Esophagus squamous epithelium (tissue), 5 donors: ENCODE measurements at regions not wholly inside any gene's neighbourhood (a gene's known extent, or its start where the extent isn't known, plus 50 kb on each side); places are given as distances from the start of the nearest gene placed in this dataset.

Source experiments
- DNase-seq: peaks from one replicate; lab custom pipeline; 2025; lab: John Stamatoyannopoulos, UW
- H3K27ac ChIP-seq, 4 donors: fragments of 200-600 bp; sonication (generic); one replicate each; pipeline ENCODE4 v1.5.1; 2016 to 2019; ENCODE audit warnings: mild to moderate bottlenecking in 1 of 4
- H3K27me3 ChIP-seq, 4 donors: fragments of 200-600 bp; sonication (generic); 1 replicate in 3 of 4; 2 replicates in 1 of 4; pipeline versions ENCODE4 v1.5.1 to v1.6.0; 2017 to 2021; ENCODE audit warnings: antibody characterized with exemption in 1 of 4
- H3K36me3 ChIP-seq, 3 donors: fragments of 200-600 bp; sonication (generic); one replicate each; pipeline ENCODE4 v1.5.1; 2016 to 2019
- H3K4me1 ChIP-seq, 3 donors: fragments of 200-600 bp; sonication (generic); one replicate each; pipeline ENCODE4 v1.5.1; 2017 to 2019
- H3K4me3 ChIP-seq, 4 donors: fragments of 200-600 bp; sonication (generic); 1 replicate in 3 of 4; 2 replicates in 1 of 4; pipeline ENCODE4 v1.5.1; 2016 to 2019; ENCODE audit warnings: mild to moderate bottlenecking in 2 of 4, moderate library complexity in 1 of 4
- H3K9me3 ChIP-seq, 3 donors: fragments of 200-600 bp; sonication (generic); one replicate each; pipeline ENCODE4 v1.5.1; 2016 to 2019
- POLR2A ChIP-seq, 4 donors: fragments of 450-650 bp; IDR thresholded peaks; one replicate each; pipeline ENCODE4 v1.6.1; 2017; ENCODE audit warnings: antibody characterized with exemption in 4 of 4, mild to moderate bottlenecking in 4 of 4, moderate library complexity in 3 of 4
- WGBS, 2 donors: methylation state at CpG; one replicate each; pipeline ENCODE4 v1.1.5; 2018; 5-methylcytosine and 5-hydroxymethylcytosine counted together
- intact Hi-C: fragments of 100-400 bp; cut with DNase I; formaldehyde crosslinking; loops from one replicate; pipeline ENCODE4 v1.15.0; 2022
- TF ChIP-seq, protein P1 (sequence below), 6 experiments: fragments of 450-650 bp in 4 of 6; fragments of 200-600 bp in 2 of 6; sonication (generic) in 2 of 6; IDR thresholded peaks; one replicate each; pipeline ENCODE4 v1.5.1; 2016 to 2019; ENCODE audit warnings: antibody characterized with exemption in 6 of 6, mild to moderate bottlenecking in 4 of 6, moderate library complexity in 4 of 6
- donor health status: DM: yes; HTN: yes; CAD: no.

DNA sequence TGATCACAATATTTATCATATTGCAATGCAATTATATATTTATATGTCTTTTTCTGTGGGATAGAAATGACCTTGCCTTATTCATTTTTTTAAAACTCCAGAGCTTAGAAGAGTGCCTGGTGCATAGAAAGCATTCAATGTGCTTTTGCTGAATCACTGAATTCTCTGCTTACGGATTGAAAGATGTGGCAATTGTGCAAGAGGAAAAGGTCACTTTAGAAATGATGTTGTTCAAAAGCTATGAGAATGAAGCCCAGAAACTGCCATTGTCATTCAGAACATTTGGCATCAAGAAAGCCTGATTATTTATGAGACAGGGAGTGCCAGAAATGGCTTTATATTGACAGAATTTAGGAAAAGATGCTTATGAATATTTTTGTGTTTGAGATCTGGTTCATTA is 678.6 kb upstream of the CDH2 start:
- WGBS, 2 donors = 20 to 41% methylated on average over 1 of the region's 1 CpG
- no peaks in the 10 kb centered on the region for H3K36me3 ChIP-seq
- no peaks in the 10 kb centered on the region for H3K27me3 ChIP-seq
- no peak overlapping the region for H3K27ac ChIP-seq
- TF ChIP-seq, protein P1, sequence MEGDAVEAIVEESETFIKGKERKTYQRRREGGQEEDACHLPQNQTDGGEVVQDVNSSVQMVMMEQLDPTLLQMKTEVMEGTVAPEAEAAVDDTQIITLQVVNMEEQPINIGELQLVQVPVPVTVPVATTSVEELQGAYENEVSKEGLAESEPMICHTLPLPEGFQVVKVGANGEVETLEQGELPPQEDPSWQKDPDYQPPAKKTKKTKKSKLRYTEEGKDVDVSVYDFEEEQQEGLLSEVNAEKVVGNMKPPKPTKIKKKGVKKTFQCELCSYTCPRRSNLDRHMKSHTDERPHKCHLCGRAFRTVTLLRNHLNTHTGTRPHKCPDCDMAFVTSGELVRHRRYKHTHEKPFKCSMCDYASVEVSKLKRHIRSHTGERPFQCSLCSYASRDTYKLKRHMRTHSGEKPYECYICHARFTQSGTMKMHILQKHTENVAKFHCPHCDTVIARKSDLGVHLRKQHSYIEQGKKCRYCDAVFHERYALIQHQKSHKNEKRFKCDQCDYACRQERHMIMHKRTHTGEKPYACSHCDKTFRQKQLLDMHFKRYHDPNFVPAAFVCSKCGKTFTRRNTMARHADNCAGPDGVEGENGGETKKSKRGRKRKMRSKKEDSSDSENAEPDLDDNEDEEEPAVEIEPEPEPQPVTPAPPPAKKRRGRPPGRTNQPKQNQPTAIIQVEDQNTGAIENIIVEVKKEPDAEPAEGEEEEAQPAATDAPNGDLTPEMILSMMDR (IDR thresholded peaks at IDR 0.05) = no peak
- no peak for TF ChIP-seq POLR2A (IDR thresholded peaks at IDR 0.05)
- no peaks in the 10 kb centered on the region for H3K9me3 ChIP-seq
- H3K4me1 ChIP-seq = no peaks in the 10 kb centered on the region
- intact Hi-C loops = no loop called here
- DNase-seq = no peak
- no peak overlapping the region for H3K4me3 ChIP-seq

DNA sequence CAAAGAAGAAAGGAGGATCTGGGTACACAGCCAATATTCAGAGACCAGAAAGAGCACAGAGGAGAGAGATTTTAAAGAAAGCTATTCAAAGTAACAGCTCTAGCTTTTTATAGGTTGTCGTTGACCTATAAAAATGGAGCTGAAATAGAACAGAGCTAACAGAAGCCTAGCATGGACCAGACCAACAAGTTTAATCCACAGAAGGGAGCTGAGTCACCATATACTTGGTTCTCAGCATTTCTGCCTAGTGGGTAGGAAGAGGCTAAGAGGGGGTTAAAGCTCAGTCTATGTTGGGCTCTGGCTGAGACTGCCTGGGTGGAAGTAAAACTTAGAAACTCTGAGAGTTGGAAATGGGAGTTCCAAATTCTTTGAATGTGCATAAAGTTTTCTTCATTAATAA is 678.0 kb upstream of the CDH2 start:
- WGBS, 2 donors = 35 to 44% methylated on average over 1 of the region's 1 CpG
- no peaks in the 10 kb centered on the region for H3K36me3 ChIP-seq
- DNase-seq = no peak
- H3K27me3 ChIP-seq = no peaks in the 10 kb centered on the region
- H3K4me3 ChIP-seq = no peak overlapping the region
- no peaks in the 10 kb centered on the region for H3K9me3 ChIP-seq
- H3K27ac ChIP-seq = no peak overlapping the region
- intact Hi-C loops = no loop called here
- H3K4me1 ChIP-seq = no peaks in the 10 kb centered on the region
- TF ChIP-seq, protein P1 (IDR thresholded peaks at IDR 0.05) = no peak
- TF ChIP-seq POLR2A (IDR thresholded peaks at IDR 0.05) = no peak

DNA sequence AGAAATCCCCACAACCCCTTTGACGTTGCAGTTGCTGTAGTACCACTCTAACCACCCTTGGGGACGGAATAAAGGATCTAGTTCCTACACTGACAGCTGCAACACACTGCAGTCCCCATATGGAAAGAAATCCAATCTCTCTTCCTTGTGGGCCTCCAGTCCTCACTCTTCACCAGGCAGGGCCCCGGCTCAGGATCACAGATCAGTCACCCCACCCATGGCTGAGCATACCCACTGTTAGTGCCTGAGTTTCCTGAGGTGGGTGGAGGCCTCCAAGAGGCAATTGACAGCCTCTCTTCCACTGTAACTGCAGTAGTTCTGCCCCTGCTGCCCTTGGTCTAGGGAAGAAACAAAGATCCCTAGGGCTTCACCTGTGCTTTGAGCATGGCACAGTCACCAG is 670.0 kb upstream of the CDH2 start:
- DNase-seq = no peak
- intact Hi-C loops = no loop called here
- TF ChIP-seq, protein P1 (IDR thresholded peaks at IDR 0.05) = no peak
- no peak for TF ChIP-seq POLR2A (IDR thresholded peaks at IDR 0.05)
- 59 to 60% methylated on average over 2 to 3 of the region's 3 CpGs for WGBS, 2 donors
- Histone ChIP-seq H3K4me1 (no peaks in the 10 kb centered on the region), H3K36me3 (no peaks in the 10 kb centered on the region), H3K4me3 (no peak overlapping the region), H3K27me3 (no peaks in the 10 kb centered on the region), H3K27ac (no peak overlapping the region), H3K9me3 (no peaks in the 10 kb centered on the region)

DNA sequence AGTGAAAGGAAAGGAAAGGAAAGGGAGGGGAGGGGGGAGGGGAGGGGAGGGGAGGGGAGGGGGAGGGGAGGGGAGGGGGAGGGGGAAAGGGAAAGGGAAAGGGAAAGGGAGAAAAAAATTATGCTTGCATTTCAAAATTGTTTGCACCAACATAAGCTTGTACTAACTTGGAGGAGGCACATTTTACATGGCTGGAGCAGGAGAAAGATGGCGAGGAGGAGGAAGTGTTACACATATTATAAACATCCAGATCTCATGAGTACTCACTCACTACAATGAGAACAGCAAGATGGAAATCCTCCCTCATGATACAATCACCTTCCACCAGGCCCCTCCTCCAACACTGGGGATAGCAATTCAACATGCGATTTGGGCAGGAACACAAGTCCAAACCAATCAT is 660.2 kb upstream of the CDH2 start:
- Histone ChIP-seq H3K27ac (no peak overlapping the region), H3K4me3 (no peak overlapping the region), H3K36me3 (no peaks in the 10 kb centered on the region), H3K4me1 (no peaks in the 10 kb centered on the region), H3K27me3 (no peaks in the 10 kb centered on the region), H3K9me3 (no peaks in the 10 kb centered on the region)
- no peak for DNase-seq
- TF ChIP-seq POLR2A (IDR thresholded peaks at IDR 0.05) = no peak
- TF ChIP-seq, protein P1 (IDR thresholded peaks at IDR 0.05) = no peak
- intact Hi-C loops = no loop called here
- WGBS, 2 donors = 48 to 71% methylated on average over 2 of the region's 2 CpGs

DNA sequence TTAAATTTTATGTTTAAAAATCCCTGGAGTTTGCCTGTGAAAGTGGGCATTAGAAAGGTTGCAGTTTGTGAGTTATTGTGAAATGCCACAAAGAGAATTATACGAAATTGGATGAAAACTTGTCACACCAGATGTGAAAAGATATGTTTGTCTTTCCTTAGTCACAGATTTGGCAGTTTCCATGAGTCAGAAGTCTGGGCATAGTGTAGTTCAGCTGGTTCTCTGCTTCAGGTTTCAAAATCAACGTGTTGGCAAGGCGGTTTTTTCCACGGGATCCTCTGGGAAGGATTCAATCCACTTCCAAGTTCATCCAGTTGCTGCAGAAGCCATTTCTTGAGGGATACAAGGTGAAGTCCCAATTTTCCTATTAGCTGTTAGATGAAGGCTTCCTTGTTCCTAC is 658.0 kb upstream of the CDH2 start:
- H3K27ac ChIP-seq = no peak overlapping the region
- intact Hi-C loops = no loop called here

More for the DNA sequence above, 658.0 kb upstream of the CDH2 start:
- Histone ChIP-seq H3K36me3 (no peaks in the 10 kb centered on the region), H3K27me3 (no peaks in the 10 kb centered on the region), H3K9me3 (no peaks in the 10 kb centered on the region), H3K4me3 (no peak overlapping the region), H3K4me1 (no peaks in the 10 kb centered on the region)
- TF ChIP-seq, protein P1 (IDR thresholded peaks at IDR 0.05) = no peak
- TF ChIP-seq POLR2A (IDR thresholded peaks at IDR 0.05) = no peak
- WGBS, 2 donors = 31 to 56% methylated on average over 4 of the region's 4 CpGs
- DNase-seq = no peak
